Tibial nerve (tissue), 4 donors: ENCODE measurements at regions not wholly inside any gene's neighbourhood (a gene's known extent, or its start where the extent isn't known, plus 50 kb on each side); places are given as distances from the start of the nearest gene placed in this dataset.

ENCODE experiments used
- EP300 ChIP-seq, 2 donors: sonication (generic); formaldehyde crosslinking; IDR thresholded peaks; one replicate each; pipeline ENCODE4 v1.6.1; 2017; ENCODE audit warnings: antibody characterized with exemption in 2 of 2, mild to moderate bottlenecking in 1 of 2
- POLR2A ChIP-seq, 2 donors: fragments of 450-650 bp; IDR thresholded peaks; one replicate each; pipeline ENCODE4 v1.6.1; 2017; ENCODE audit warnings: antibody characterized with exemption in 2 of 2, mild to moderate bottlenecking in 2 of 2, moderate library complexity in 2 of 2
- TF ChIP-seq, protein P1 (sequence below), 5 experiments: fragments of 200-600 bp in 3 of 5; fragments of 450-650 bp in 2 of 5; sonication (generic) in 3 of 5; IDR thresholded peaks; one replicate each; pipeline ENCODE4 v1.5.1; 2016 to 2019; ENCODE audit warnings: antibody characterized with exemption in 5 of 5, mild to moderate bottlenecking in 3 of 5, moderate library complexity in 2 of 5

DNA sequence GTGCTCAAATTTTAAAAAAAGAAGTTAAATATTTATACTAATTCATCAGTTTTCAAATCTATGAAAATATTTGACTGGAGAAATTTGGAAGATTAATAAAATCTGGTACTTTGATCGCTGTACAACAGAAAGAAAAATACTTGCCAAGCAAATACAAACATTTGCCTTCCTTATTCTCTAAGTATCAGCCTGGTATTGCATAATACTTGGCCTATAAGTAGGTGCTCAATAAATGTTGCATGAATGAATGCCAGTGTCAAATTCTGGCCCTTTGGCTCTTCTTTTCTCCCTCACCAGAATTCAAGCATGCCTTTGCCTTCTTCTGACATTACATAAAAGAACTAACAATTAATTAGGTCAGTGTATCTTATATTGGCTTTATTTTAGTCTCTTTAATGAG, 601.7 kb upstream of the GBE1 start:
- TF ChIP-seq, protein P1, sequence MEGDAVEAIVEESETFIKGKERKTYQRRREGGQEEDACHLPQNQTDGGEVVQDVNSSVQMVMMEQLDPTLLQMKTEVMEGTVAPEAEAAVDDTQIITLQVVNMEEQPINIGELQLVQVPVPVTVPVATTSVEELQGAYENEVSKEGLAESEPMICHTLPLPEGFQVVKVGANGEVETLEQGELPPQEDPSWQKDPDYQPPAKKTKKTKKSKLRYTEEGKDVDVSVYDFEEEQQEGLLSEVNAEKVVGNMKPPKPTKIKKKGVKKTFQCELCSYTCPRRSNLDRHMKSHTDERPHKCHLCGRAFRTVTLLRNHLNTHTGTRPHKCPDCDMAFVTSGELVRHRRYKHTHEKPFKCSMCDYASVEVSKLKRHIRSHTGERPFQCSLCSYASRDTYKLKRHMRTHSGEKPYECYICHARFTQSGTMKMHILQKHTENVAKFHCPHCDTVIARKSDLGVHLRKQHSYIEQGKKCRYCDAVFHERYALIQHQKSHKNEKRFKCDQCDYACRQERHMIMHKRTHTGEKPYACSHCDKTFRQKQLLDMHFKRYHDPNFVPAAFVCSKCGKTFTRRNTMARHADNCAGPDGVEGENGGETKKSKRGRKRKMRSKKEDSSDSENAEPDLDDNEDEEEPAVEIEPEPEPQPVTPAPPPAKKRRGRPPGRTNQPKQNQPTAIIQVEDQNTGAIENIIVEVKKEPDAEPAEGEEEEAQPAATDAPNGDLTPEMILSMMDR (IDR thresholded peaks at IDR 0.05) = no peak
- TF ChIP-seq EP300 (IDR thresholded peaks at IDR 0.05) (no peak), POLR2A (IDR thresholded peaks at IDR 0.05) (no peak)
